ENCODE measurements at regions not wholly inside any gene's neighbourhood (a gene's known extent, or its start where the extent isn't known, plus 50 kb on each side); places are given as distances from the start of the nearest gene placed in this dataset.

DNA sequence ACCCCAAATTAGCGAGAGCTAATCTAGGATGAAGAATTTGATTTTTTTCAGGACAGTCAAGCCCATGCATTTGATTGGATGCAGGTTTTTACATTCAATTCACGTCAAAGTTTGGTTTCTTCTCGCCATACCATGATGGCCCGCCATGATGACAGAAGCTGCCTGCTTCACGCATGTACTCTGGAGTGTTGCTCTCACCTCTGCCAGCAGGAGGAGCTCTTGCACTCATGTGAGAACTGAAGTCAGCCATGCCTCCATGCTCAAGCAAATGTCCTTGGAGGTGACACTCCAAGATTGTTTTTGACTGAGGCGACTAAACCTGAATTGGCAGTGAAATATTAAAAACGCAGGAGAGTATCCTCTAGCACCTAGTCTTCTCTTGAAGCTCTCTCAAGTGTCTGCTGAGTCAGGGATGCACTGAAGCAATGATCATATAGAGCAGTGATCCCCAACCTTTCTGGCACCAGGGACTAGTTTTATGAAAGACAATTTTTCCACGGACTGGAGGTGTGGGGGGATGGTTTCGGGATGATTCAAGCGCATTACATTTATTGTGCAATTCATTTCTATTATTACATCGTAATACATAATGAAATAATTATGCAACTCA is 120.9 kb downstream of the SAMMSON start:
- DNase-seq, result peak; percentile 71

GRCh38 chr3:70127192-70127591 is 127.7 kb downstream of the SAMMSON start:
- no peak for DNase-seq

DNA sequence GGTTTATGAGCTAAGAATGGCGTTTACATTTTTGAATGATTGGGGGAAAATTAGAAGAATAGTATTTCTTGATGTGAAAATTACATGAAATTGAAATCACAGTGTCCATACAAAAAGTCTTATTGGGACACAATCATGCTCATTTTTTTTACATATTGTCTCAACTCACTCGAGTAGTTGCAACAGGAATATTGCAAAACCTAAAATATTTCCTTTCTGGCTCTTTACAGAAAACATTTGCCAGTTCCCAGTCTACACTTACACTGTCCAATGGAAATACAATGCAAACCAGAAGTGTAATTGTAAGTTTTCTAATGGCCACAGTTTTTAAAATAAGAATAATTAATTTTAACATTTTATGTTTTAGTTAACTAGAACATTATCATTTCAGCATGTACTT is 137.8 kb downstream of the SAMMSON start:
- DNase-seq, result no peak

DNA sequence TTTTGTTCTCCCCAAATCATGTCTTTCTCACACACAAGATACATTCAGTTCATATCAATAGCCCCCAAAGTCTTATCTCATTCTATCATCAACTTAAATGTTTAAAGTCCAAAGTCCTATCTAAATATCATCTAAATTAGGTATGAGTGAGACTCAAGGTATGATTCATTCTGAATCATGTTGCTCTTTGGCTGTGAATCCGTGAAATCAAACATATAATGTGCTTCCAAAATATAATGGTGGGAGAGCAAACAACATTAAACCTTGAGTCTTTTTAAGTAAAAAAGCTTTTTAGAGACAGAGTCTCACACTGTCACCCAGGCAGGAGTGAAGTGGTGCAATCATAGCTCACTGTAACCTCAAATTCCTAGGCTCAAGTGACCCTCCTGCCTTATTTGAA is 139.1 kb downstream of the SAMMSON start:
- no peak for DNase-seq

Measured in GDM1 (cell line).